ENCODE measurements at regions not wholly inside any gene's neighbourhood (a gene's known extent, or its start where the extent isn't known, plus 50 kb on each side); places are given as distances from the start of the nearest gene placed in this dataset.

GRCh38 chr10:44627591-44628354 is 242.9 kb upstream of the CXCL12 start:
- no peak for DNase-seq

GRCh38 chr10:44628921-44629320 is 244.0 kb upstream of the CXCL12 start:
- no peak for DNase-seq

GRCh38 chr10:44635176-44635575 is 250.3 kb upstream of the CXCL12 start:
- no peak for DNase-seq

- DNase-seq = no peak
Observed at GRCh38 chr10:44636625-44637024, 251.7 kb upstream of the CXCL12 start.

- no peak for DNase-seq
Observed at GRCh38 chr10:44640429-44640828, 255.5 kb upstream of the CXCL12 start.

- no peak for DNase-seq
Observed at GRCh38 chr10:44647473-44647872, 262.6 kb upstream of the CXCL12 start.

- DNase-seq = no peak
Observed at GRCh38 chr10:44647877-44648542, 263.1 kb upstream of the CXCL12 start.

- DNase-seq = no peak
Observed at GRCh38 chr10:44650691-44651661, 260.2 kb upstream of the TMEM72 start.

- DNase-seq = no peak
Observed at GRCh38 chr10:44651834-44652233, 259.3 kb upstream of the TMEM72 start.

- no peak for DNase-seq
Observed at GRCh38 chr10:44659320-44659719, 251.8 kb upstream of the TMEM72 start.

GRCh38 chr10:44660271-44660670 is 250.9 kb upstream of the TMEM72 start:
- DNase-seq = no peak

- no peak for DNase-seq
Observed at GRCh38 chr10:44662051-44662450, 249.1 kb upstream of the TMEM72 start.

- no peak for DNase-seq
Observed at GRCh38 chr10:44668336-44668735, 242.8 kb upstream of the TMEM72 start.

GRCh38 chr10:44671319-44671718 is 239.8 kb upstream of the TMEM72 start:
- DNase-seq = no peak

- DNase-seq = no peak
Observed at GRCh38 chr10:44673245-44673983, 237.7 kb upstream of the TMEM72 start.

GRCh38 chr10:44674536-44675386 is 236.4 kb upstream of the TMEM72 start:
- no peak for DNase-seq

GRCh38 chr10:44675387-44675874 is 235.7 kb upstream of the TMEM72 start:
- DNase-seq = no peak

- no peak for DNase-seq
Observed at GRCh38 chr10:44680764-44681163, 230.4 kb upstream of the TMEM72 start.

GRCh38 chr10:44682507-44682906 is 228.6 kb upstream of the TMEM72 start:
- no peak for DNase-seq

GRCh38 chr10:44684661-44685060 is 226.5 kb upstream of the TMEM72 start:
- DNase-seq = no peak

- no peak for DNase-seq
Observed at GRCh38 chr10:44685220-44685619, 225.9 kb upstream of the TMEM72 start.
